ENCODE measurements at regions not wholly inside any gene's neighbourhood (a gene's known extent, or its start where the extent isn't known, plus 50 kb on each side); places are given as distances from the start of the nearest gene placed in this dataset.
A peak's percentile ranks its signal among the peaks of the same experiment; 100 is the strongest.

DNA sequence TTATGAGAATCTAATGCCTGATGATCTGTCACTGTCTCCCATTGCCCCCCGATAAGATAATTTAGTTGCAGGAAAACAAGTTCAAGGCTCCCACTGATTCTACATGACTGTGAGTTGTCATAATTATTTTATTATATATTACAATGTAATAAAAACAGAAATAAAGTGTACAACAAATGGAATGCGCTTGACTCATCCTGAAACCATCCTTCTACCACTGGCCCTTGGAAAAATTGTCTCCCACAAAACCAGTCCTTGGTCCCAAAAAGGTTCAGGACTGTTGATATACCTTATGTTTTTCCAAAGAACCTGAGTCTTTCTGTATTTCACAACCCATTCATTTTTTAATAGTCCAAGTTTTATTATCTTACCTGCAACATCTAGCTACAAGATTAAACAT, 403.5 kb downstream of the TAF11L14 start:
- no peak for DNase-seq
- Histone ChIP-seq H3K9me3 (no peaks in the 10 kb centered on the region), H3K4me3 (no peak overlapping the region), H3K36me3 (no peaks in the 10 kb centered on the region), H3K27ac (no peak overlapping the region), H3K27me3 (no peaks in the 10 kb centered on the region), H3K4me1 (no peaks in the 10 kb centered on the region)
- 85 to 97% (median 90%) methylated on average over 2 of the region's 2 CpGs for WGBS, 5 donors
- intact Hi-C loops (cut with DNase I; ENCODE audit: low total_unique reads): no loop called here
- no peak for TF ChIP-seq POLR2AphosphoS5 (IDR thresholded peaks at IDR 0.05)
- no peak for TF ChIP-seq POLR2A (IDR thresholded peaks at IDR 0.05)
- TF ChIP-seq, protein P1, sequence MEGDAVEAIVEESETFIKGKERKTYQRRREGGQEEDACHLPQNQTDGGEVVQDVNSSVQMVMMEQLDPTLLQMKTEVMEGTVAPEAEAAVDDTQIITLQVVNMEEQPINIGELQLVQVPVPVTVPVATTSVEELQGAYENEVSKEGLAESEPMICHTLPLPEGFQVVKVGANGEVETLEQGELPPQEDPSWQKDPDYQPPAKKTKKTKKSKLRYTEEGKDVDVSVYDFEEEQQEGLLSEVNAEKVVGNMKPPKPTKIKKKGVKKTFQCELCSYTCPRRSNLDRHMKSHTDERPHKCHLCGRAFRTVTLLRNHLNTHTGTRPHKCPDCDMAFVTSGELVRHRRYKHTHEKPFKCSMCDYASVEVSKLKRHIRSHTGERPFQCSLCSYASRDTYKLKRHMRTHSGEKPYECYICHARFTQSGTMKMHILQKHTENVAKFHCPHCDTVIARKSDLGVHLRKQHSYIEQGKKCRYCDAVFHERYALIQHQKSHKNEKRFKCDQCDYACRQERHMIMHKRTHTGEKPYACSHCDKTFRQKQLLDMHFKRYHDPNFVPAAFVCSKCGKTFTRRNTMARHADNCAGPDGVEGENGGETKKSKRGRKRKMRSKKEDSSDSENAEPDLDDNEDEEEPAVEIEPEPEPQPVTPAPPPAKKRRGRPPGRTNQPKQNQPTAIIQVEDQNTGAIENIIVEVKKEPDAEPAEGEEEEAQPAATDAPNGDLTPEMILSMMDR (IDR thresholded peaks at IDR 0.05): no peak
- no peak for TF ChIP-seq EP300 (IDR thresholded peaks at IDR 0.05)

DNA sequence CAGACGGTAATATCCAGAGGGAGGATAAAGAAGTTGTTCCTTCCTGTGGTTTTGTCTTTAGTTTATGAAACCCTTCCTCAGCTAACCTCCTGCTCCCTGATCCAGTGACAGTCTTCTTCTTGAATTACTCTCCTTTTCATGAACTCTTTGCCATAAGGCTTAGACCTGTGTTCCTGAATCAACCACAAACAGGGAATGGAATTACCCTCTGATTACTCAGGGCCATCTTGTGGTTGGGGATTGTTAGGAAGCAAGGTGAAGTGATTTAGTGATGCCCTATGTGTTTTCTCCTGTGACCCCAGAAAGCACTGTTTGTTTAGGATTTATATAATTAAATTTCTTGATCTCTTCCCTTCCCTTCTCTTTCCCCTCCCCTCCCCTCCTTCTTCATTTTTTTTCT, 409.1 kb downstream of the TAF11L14 start:
- no peaks in the 10 kb centered on the region for H3K36me3 ChIP-seq
- intact Hi-C loops (cut with DNase I; ENCODE audit: low total_unique reads): no loop called here

DNA sequence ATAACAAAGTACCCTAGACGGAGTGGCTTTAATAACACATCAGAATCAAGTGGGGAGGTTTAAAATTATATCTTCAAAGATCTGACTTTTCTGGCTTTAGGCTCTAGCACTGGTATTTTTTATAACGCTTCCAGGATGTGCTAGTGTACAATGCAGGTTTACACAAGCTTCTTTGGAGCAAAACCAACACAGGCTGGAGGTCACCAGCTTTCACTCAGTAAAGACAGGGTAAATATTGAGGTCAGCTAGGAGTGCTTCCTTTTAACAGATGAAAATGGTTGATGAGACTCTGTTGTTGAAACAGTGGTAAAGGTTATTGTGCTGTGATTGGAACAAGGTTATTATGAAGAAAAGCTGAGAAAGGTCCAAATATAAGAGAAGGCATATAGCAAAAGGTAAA, 414.2 kb downstream of the TAF11L14 start:
- Histone ChIP-seq H3K4me1 (no peaks in the 10 kb centered on the region), H3K36me3 (no peaks in the 10 kb centered on the region), H3K27me3 (no peaks in the 10 kb centered on the region), H3K27ac (no peak overlapping the region), H3K4me3 (no peak overlapping the region), H3K9me3 (peaks cover 0 to 5% (median 0%) of the 10 kb centered on the region in 4 donors)
- DNase-seq: peak in 1 of 2 donors; percentile 22
- 15 to 30% (median 16%) methylated on average over 2 of the region's 2 CpGs for WGBS, 5 donors
- TF ChIP-seq, protein P1 (IDR thresholded peaks at IDR 0.05): no peak
- TF ChIP-seq POLR2A (IDR thresholded peaks at IDR 0.05) (no peak), EP300 (IDR thresholded peaks at IDR 0.05) (no peak), POLR2AphosphoS5 (IDR thresholded peaks at IDR 0.05) (no peak)
- intact Hi-C loops (cut with DNase I; ENCODE audit: low total_unique reads): no loop called here

More for the DNA sequence above, 409.1 kb downstream of the TAF11L14 start:
- H3K27ac ChIP-seq: no peak overlapping the region
- TF ChIP-seq EP300 (IDR thresholded peaks at IDR 0.05): no peak
- TF ChIP-seq POLR2AphosphoS5 (IDR thresholded peaks at IDR 0.05): no peak
- no peak for TF ChIP-seq POLR2A (IDR thresholded peaks at IDR 0.05)
- TF ChIP-seq, protein P1 (IDR thresholded peaks at IDR 0.05): no peak
- 50 to 83% (median 67%) methylated on average over 1 of the region's 1 CpG for WGBS, 5 donors
- no peaks in the 10 kb centered on the region for H3K4me1 ChIP-seq
- no peaks in the 10 kb centered on the region for H3K27me3 ChIP-seq
- H3K4me3 ChIP-seq: no peak overlapping the region
- no peak for DNase-seq
- peaks cover 0 to 5% (median 0%) of the 10 kb centered on the region in 4 donors for H3K9me3 ChIP-seq

DNA sequence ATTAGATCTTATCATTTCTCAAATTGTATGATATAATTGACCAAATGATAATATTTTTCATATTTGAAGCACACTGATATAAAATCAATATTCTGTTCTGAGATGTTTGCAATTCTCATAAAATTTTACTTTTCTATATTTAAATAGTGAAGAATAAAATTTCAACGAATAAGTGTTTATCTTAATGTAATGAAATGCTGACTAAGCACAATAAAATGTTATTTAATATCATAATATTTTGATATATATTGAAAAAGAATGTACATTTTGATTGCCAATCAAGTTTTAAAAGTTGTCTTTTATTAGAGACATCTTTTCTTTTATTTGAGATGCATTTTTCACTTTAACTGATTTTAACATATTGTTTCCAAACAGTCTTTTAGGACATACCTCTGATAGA, 416.1 kb downstream of the TAF11L14 start:
- no peak for DNase-seq
- H3K4me1 ChIP-seq: no peaks in the 10 kb centered on the region
- no peak for TF ChIP-seq EP300 (IDR thresholded peaks at IDR 0.05)
- no peak for TF ChIP-seq POLR2A (IDR thresholded peaks at IDR 0.05)
- TF ChIP-seq POLR2AphosphoS5 (IDR thresholded peaks at IDR 0.05): no peak
- intact Hi-C loops (cut with DNase I; ENCODE audit: low total_unique reads): no loop called here
- H3K27me3 ChIP-seq: no peaks in the 10 kb centered on the region
- no peak overlapping the region for H3K27ac ChIP-seq
- no peak overlapping the region for H3K4me3 ChIP-seq
- H3K36me3 ChIP-seq: no peaks in the 10 kb centered on the region
- WGBS, 5 donors: 68 to 87% (median 75%) methylated on average over 1 of the region's 1 CpG
- peaks cover 0 to 3% (median 0%) of the 10 kb centered on the region in 4 donors for H3K9me3 ChIP-seq

DNA sequence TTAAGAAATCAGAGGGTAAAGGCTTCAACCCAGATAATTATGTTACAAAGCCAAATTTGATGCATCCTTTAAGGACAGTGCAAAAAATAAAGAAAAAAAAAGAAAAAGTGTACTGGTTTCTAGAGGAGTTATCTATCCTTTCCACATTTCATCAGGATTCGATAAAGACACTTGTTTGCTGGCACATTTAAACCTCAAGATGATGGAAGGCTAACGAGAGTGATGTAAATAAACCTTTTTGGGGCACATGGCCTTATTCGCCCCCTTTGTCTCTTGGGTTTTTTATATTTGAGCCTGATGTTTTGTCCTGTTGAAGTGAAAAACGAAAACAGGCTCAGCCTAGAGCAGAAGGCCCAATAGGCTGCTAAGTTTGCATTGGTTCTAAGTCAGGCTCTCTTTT, 416.5 kb downstream of the TAF11L14 start:
- DNase-seq: no peak
- TF ChIP-seq POLR2A (IDR thresholded peaks at IDR 0.05) (no peak), EP300 (IDR thresholded peaks at IDR 0.05) (no peak), POLR2AphosphoS5 (IDR thresholded peaks at IDR 0.05) (no peak)
- TF ChIP-seq, protein P1 (IDR thresholded peaks at IDR 0.05): no peak
- intact Hi-C loops (cut with DNase I; ENCODE audit: low total_unique reads): no loop called here
- no peaks in the 10 kb centered on the region for H3K4me1 ChIP-seq
- H3K27ac ChIP-seq: no peak overlapping the region
- no peaks in the 10 kb centered on the region for H3K36me3 ChIP-seq
- no peaks in the 10 kb centered on the region for H3K27me3 ChIP-seq
- WGBS, 5 donors: 28 to 53% (median 30%) methylated on average over 4 of the region's 4 CpGs
- H3K4me3 ChIP-seq: no peak overlapping the region
- no peaks in the 10 kb centered on the region for H3K9me3 ChIP-seq
